NCI-H2196 (cell line): ENCODE measurements at regions not wholly inside any gene's neighbourhood (a gene's known extent, or its start where the extent isn't known, plus 50 kb on each side); places are given as distances from the start of the nearest gene placed in this dataset.

Experiments used
- DNase-seq: peaks from one replicate; lab custom pipeline; 2025; ENCODE audit not compliant: unreplicated experiment; lab: John Stamatoyannopoulos, UW

DNA sequence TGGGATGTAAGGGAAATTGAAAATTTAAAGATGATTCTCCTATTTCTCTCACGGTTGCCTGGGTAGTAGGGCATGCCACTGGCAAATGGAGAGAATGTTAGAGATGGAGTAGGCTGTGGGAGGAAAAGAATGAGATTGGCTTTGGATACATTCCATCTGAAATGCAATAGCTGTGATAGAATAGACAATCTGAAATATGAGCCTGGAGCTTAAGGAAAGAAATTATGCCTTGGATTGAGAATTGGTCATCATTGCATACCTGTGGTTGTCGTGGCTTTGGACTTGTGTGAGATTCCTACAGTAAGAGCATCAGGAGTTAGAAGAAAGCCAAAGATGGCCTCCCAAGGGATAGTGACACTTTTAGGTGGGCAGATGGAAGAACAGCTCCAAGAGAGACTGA lies 305.1 kb upstream of the SLC10A2 start:
- DNase-seq, result no peak

DNA sequence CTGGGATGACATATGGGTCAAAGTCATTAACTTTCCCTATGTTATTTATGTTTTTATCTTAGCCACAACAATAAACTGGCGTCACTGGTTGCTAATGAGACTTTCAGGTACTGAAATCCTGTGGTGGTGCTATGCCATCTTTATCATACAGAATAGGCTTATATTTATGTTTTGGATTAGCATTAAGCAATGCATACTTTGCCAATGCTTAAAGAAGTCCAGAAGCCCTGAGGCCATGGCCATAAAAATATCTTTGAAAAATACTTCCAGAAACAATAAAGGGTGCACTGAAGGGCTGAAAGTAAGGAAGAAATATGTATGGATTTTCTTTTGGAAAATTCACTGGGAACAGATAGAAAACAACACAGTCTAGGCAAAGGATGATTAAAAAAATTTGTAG lies 304.6 kb upstream of the SLC10A2 start:
- DNase-seq, result no peak

DNA sequence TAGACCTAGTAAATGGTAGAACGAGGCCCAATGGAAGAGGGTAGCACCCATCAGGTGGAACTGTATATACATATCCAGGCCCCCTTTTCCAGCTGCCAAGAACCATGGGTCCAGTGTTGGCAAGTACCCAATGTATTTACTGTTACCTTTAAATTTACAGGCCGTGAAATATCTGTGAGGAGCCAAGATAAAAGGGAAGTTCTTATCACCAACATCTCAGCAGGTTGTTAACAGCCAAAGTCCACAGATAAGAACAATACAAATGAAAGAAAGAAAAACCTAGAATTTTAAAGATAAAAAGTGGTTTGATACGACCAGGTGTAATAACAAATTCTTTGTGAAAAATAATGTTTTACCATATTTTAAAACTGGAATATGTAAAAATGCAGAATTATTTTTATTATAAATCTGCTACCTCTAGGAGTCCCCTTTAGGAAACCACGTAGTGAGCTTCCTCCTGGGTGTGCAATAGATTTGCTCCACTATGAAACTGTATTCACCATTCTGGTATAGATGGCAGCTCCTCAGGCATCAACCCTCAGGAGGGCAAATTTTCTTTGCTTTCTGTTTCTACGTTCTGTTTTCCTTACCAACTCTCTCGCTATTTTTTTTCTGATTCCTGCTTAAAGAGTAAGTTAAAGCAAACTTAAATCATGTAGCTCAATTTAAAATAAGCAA lies 292.2 kb upstream of the SLC10A2 start:
- DNase-seq, result no peak

DNA sequence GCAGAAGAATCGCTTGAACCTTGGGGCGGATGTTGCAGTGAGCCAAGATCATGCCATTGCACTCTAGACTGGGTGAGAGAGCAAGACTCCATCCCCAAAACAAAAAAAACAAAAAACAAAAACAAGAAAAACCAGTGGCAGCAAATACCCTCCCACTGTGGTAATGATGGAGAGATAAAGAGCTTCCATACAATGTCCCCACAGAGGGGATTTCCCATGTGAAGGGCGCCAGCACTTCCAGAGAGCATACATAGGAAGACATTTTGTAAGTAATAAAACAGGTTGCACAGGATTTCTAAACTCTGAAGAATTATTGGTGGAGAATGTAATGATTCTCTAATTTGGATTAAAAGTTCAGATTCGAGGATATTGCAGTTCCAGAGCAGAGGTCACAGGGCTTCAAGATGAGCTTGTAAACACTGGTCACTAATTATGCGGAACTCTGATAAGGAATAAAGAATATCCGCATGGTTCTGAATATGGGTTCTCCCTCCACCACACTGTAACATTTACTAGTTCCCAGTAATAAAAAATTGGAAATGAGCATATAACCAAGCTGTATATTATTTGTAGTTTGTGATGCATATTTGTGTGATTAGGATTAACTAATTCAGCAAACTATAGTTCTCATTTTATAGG lies 290.1 kb upstream of the SLC10A2 start:
- no peak for DNase-seq

DNA sequence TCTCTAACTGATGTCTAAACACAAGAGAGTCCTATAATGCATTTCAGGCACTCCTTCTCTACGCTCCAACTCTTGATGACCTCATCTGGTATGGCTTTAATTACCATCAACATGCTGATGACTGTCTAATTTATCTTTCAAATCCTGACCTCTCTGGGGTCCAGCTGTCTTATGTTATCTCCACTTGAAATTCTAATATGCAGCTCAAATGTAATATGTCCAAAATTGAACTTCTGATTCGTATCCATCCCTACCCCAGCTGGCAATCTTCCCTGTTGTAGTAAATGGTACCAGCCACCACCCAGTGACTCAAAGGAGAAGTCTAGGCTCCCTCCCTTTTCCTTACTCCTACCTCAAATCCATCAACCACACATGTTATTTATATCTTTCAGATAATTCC lies 288.0 kb upstream of the SLC10A2 start:
- no peak for DNase-seq

DNA sequence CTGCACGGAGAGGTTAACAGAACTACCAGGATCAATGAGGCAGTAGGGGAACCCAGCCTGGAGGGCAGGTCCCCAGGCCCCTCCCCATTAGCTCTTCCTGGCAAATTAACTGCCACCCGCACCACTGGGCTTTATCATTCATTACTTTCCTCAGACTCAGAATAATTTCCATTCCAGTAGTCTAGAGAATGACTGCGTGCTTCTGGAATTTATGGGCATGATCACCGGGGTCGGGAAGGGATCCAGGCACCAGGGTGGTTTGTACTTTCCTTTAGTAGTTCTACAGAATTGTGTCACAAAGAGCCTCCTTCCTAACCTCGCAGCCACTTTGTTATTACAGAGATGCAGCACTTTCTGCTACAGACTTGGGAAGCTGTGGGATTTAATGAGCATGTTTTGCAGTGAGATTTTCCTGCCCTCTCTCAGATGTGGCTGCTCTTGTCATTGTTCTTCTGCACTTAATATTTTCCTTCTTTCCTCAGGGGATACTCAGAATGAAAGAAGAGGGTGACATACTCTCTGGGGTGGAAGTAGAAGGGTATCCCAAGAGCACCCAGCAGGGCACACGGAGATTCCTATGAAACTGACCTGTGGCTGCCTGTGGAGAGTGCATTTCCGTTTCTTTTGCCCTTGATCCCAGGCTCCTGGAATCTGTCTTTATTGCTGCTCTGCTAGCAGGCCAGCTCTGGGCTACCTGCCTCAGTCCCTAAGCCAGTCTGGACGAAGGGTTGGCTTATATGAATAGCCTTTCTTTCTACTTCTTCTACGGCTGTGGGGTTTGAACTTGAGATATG lies 285.0 kb upstream of the SLC10A2 start:
- no peak for DNase-seq

DNA sequence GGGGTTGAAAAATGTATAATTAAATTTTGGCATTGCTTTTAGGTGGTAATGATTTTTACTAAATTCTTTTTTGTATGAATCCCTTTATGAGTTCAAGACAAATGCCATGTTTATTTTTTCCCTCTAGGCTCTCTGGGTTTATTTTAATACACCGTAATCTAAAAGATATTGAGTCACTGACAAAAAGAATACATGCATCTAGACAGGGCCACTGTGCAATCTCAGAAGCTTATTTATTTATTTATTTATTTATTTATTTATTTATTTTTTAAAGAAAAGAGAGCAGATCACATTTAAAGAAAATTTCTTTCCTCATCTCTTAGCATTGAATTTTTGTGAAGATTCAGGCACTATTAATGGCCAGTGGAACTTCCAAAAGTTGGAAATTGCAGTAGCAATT lies 283.9 kb upstream of the SLC10A2 start:
- DNase-seq, result no peak

DNA sequence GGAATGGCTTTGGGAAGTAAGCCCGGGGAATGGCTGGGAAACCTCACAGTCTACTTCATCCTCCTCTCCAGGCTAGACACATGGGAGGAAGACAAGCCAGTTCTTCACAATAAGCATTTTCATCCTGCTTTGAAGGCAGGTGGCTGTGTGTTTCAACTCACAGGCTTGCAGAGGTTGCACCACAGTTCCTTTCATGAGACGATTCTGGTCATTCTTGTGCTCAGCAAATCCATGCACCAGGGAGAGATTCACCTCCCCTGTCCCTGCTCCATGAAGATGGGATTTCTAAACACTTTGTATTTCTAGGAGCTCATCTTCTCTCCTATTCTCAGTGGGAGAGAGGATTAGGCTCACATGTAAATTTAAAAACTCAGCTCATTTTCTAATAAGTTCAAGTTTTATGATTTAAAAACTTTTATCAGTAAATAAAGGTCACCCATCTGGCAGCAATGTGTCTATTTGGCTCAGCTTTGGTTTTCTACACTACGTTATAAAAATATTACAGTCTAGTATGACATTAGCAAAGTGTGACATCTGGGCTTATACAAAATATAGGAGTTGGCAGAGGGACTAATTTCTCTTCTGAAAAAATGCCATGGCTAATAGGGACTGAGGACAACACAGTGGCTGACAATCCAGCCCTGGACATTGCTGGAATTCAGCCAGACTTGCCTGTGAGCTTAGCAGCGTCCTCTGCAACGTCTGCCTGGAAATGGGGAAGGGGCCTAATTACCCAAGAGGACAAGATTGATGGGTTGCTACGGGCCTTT lies 283.2 kb upstream of the SLC10A2 start:
- DNase-seq, result no peak

DNA sequence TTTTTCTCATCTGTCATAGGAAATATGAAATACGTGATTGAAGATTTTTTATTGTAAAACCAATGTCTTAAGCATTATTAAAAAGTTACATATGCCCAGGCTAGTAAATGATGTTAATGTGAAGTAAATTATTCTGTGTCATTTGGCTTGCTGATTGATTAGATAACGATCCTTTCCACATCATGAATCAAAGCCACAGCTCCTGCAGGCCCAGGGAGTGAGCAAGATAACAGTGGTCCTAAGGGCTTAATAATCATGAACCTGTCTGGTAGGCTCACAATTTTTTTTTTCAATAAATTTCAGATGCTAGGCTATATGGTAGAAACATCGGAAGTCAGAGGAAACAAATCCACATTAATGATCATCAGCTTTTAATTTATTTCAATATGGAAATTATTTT lies 269.0 kb upstream of the SLC10A2 start:
- no peak for DNase-seq

DNA sequence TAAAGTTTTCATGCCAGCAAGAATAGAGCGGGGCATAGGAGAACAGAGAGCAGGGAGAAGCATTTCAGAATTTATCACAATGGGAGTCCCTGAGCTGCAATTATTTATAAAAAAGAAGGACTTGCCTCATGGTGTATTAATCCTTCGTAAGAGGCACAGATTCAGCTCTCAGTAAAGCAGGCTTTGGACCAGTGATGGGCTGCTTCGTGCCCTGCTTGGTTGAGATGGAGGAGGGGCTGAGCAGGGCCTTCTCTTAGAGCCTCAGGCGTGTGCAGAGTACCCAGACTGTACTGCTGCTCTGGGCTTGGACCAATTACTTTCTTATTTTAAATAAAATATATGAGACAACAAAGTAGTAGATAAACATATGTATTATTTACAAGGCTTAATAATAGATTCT lies 265.7 kb upstream of the SLC10A2 start:
- no peak for DNase-seq

DNA sequence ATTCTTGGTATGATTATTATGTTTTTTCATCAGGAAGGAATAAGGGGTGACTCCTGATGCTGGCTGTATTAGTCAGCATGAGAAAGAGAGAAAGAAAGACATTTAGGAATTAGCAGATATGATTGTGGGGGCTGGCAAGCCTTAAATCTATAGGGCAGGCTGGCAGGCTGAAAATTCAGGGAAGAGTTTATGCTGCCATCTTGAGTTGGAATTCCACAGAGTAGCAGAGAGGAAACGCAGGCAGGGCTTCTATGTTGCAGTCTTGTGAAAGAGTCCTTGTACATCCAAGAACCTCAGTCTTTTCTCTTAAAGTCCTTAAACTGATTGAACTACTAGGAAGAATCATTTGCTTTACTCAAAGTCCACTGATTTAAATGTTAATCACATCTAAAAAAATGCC lies 262.7 kb upstream of the SLC10A2 start:
- DNase-seq, result no peak

DNA sequence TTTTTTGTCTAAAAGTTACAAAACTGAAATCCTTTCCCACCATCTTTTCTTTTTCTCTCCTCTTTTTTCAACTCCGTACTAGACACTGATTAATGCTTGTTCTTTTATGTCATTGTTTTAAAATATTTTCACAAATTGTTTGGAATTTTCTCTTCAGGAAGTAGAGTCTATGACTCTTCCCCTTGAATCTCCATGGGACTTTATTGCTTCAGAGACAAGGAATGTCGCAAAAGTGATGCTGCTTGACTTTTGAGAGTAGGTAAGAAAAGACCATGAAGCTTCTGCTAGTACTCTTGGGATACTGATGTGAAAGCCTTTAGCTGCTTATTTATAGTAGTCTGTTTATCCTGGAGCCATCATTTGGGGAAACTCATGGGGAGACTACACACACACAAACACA lies 260.1 kb upstream of the SLC10A2 start:
- DNase-seq, result no peak

DNA sequence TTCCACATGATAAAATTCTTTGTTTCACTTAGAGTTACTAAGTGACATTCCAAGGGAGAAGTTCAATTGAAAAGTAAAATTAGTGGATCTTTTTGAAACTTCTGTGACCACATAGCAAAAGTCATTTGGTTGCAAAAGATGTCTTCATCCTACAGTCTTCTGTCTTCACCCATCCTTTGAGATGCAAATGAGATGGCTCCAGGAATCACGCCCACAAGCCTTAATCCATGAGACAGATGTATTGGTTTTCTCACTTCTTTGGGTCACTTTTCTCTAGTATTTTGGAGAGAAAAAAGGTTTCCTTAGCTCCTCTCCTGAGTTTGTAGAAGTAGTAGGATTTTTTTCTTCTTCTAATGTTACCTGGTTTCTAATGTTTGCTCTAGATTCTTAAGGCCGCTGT lies 259.5 kb upstream of the SLC10A2 start:
- no peak for DNase-seq

DNA sequence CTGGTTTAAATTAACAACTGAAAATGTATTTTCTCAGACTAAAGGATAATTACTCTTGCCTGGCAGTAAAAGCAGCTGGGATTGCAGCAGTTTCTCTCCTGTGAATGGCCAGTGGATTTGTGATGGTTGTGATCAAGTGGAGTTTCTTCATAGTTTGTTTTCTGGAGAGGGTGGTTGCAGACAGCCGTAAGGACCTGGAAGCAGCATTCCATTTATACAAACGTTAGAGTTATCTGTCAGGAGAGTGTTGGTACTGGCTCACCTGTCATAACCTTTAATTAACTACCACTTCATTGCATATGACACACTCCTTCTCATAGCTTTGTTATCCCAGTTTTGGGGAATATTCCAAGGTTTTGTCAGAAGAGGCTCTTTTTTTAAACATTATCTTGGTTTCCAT lies 258.4 kb upstream of the SLC10A2 start:
- DNase-seq, result no peak

DNA sequence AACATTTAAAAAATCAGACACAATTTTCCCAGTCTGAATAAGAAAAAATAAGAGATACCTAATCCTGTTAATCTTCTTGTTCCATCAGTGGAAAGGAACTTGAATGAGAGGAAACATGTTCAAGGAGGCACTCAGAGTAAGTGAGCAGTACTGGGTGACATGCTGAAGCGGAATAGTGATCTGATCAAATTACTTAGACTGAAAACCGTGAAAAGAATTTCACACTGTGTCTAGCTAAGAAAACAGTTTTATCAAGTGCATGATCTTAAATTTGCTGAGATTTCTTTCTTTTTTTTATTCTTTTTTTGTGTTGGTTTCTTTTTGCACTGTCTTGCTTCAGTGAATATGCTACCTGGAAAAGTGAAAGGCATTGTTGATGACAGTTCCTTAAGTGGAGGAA lies 249.5 kb upstream of the SLC10A2 start:
- DNase-seq, result no peak

DNA sequence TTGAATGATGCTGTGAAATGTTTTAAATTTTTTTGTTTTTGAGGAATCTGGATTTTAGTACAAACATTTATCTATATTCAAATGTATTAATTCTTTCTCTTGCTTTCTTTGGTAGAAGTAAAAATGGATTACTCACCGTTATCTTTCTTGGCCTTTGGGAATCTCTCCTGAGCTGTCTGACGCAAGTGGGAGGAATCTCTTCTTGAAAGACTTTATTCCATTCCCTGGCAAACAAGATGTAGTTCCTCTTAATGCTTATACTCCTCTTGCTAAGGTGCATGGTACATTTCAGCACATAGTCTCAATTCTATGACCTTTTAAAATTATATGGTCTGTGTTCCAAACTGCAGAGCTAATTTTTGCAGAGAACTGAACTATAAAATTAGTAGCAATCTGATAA lies 246.2 kb upstream of the SLC10A2 start:
- no peak for DNase-seq

DNA sequence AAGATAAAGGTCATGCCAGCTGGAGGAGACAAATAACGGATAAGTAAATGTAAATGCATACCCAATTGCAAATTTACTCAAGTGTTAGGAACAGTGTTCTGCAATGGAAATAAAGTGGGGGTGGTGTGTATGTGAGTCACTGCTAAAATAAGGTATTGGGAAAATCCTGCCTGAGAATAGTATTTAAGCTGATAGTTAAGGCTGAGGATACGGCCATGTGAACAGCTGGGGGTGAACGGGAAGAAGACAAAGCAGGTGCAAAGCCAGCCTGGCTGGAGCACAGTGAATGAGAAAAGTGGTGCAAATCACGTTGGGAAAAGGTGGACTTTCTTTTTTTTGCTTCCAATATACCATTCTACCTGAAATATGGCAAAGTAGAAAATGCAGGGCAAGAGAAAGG lies 242.4 kb upstream of the SLC10A2 start:
- no peak for DNase-seq

DNA sequence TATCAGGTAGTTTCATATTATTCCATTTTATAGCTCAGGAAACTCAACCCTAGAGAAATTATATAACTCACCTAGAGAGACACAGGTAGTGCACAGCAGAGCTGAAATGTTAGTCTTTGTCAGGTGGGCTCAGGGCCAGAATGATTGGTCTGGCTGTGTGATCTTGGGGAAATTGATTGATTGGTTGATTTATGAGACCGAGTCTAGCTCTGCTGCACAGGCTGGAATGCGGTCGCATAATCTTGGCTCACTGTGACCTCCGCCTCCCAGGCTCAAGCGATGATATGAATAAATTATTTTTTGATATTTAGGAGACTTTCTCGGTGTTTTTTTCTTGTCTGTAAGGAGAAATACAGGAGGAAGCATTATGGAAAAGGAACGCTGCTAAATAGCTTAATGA lies 239.9 kb upstream of the SLC10A2 start:
- DNase-seq, result no peak

DNA sequence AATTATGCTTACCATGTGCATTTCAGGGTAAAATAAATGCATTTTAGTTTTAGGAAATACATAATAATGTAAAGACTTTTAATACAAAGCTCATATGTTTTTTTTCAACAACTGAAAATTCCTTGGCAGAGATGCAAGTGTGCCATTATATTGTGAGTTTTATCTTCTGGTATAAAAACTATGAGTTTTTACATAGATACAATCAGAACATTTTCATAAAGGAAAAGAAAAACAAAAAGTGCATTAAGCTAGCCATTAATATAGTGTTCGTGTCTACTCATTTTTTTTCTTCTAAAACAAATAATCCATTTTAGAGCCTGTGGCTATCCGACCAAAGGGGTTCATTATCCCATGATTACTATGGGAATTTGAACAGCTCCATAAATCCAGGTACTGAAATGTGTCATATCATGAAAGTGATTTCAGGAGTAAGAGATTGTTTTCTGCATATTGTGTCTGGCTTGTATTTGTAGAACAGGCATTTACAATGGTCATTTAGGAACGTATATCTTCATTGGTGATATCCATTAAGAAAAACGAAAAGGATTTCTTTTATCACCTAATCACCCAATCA lies 236.9 kb upstream of the SLC10A2 start:
- no peak for DNase-seq

DNA sequence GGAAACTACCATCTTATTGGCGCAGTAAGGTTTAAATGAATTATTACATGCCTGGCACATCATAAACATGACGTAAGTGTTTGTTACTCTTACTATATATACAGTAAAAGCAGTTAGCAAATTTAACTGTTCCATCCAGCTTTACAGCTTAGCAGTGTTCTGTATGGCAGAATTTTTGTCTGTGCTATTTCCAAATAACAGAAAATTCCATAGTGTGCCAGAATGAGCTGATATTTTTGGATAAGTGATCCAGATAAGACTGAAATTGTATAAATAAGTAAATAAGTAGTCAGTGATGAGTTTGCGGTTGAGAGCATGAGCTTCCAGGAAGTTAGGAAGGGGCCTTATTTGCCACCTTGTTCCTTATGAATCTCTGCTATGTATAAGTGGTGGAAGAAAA lies 236.5 kb upstream of the SLC10A2 start:
- DNase-seq, result no peak

DNA sequence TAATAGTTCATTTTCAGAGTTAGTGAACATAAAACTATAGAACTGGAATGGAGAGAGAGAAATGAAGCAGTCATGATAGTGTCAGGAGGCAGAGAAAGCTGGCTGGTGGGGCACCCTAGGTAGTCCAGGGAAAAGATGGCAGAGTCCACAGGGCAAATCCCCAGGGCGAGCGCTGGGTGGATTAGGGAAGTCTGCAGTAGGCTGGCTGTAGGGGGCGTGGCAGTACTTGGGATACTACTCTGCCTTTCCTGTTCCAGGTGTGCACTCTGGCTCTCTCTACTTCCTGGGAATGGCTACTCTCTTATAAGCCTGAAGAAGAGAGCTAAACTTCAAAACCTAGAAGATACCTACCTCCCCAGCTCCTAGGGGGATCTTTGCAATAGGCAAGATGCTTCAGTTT lies 232.9 kb upstream of the SLC10A2 start:
- no peak for DNase-seq
